ENCODE measurements at regions not wholly inside any gene's neighbourhood (a gene's known extent, or its start where the extent isn't known, plus 50 kb on each side); places are given as distances from the start of the nearest gene placed in this dataset.

DNA sequence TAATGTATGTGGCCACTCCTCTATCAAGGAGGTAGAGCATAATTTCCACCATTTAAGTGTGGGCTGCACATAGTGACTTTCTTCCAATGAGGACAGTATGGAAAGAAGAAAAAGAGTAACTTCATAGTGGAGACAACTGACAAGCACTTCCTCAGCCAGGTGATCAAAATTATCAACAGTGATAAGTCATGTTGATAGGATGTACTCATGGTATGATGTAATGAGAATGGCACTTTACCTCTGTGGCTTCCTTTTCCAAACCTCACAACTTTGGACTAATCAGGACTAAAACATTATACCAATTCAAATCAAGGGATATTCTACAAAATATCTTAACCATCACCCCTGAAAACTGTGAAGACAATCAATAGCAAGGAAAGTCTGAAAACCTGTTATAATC lies 302.3 kb upstream of the CITED2 start:
- H3K27me3 ChIP-seq (ENCODE audit: control insufficient read depth, insufficient read depth, low read length): no peaks in the 10 kb centered on the region
- H3K4me3 ChIP-seq (ENCODE audit: low read depth, low read length): no peak overlapping the region
- H3K36me3 ChIP-seq (ENCODE audit: control insufficient read depth, insufficient read depth, low read length): no peaks in the 10 kb centered on the region
- H3K9me3 ChIP-seq (ENCODE audit: control insufficient read depth, insufficient read depth, low read length): no peaks in the 10 kb centered on the region
- H3K4me1 ChIP-seq (ENCODE audit: control insufficient read depth, insufficient read depth, low read length): no peaks in the 10 kb centered on the region
- no peak overlapping the region for H3K9ac ChIP-seq (ENCODE audit: low read depth, low read length)

GRCh38 chr6:139666284-139666683 lies 291.8 kb upstream of the CITED2 start:
- Histone ChIP-seq H3K9me3 (ENCODE audit: control insufficient read depth, insufficient read depth, low read length) (no peaks in the 10 kb centered on the region), H3K9ac (ENCODE audit: low read depth, low read length) (no peak overlapping the region), H3K36me3 (ENCODE audit: control insufficient read depth, insufficient read depth, low read length) (no peaks in the 10 kb centered on the region), H3K4me1 (ENCODE audit: control insufficient read depth, insufficient read depth, low read length) (no peaks in the 10 kb centered on the region), H3K4me3 (ENCODE audit: low read depth, low read length) (no peak overlapping the region), H3K27me3 (ENCODE audit: control insufficient read depth, insufficient read depth, low read length) (no peaks in the 10 kb centered on the region)

DNA sequence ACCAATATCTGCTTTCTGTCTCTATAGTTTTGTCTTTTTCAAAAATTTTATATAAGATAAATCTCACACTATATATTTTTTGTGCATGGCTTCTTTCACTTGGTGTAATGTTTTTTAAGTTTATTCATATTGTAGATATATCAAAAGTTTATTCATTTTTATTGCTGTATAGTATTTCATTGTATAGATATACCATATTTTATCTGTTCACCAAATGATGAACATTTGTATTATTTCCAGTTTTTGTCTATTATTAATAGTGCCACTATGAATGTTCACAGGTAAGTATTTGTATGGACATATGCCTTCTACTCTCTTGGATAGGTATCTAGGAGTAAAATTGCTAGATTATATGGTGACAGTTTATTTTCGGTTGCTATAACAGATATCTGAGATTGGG lies 289.5 kb upstream of the CITED2 start:
- H3K36me3 ChIP-seq (ENCODE audit: control insufficient read depth, insufficient read depth, low read length): no peaks in the 10 kb centered on the region
- H3K4me1 ChIP-seq (ENCODE audit: control insufficient read depth, insufficient read depth, low read length): no peaks in the 10 kb centered on the region

DNA sequence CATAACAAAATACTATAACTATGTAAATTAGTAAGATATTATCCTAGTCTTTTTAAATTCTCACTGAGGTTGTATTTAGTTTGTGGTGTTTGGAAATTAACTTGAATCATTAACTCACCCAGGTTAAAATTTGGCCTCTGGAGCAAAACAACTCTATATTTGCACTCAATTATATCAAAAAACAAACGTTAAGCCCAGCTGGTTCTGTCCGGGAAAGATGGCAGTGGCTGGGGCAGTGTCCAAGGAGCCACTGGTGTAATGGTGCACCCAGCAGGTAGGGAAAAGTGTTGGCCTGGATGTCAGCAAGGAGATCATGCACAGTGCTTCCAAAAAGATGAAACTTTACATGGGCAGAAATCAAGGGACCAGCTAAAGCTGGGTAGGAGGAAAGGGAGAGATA lies 285.3 kb upstream of the CITED2 start:
- Histone ChIP-seq H3K9me3 (ENCODE audit: control insufficient read depth, insufficient read depth, low read length) (no peaks in the 10 kb centered on the region), H3K4me3 (ENCODE audit: low read depth, low read length) (no peak overlapping the region), H3K4me1 (ENCODE audit: control insufficient read depth, insufficient read depth, low read length) (peaks cover 14% of the 10 kb centered on the region), H3K27me3 (ENCODE audit: control insufficient read depth, insufficient read depth, low read length) (no peaks in the 10 kb centered on the region), H3K9ac (ENCODE audit: low read depth, low read length) (no peak overlapping the region), H3K36me3 (ENCODE audit: control insufficient read depth, insufficient read depth, low read length) (no peaks in the 10 kb centered on the region)

More for the DNA sequence above, 289.5 kb upstream of the CITED2 start:
- Histone ChIP-seq H3K27me3 (ENCODE audit: control insufficient read depth, insufficient read depth, low read length) (no peaks in the 10 kb centered on the region), H3K9ac (ENCODE audit: low read depth, low read length) (no peak overlapping the region), H3K4me3 (ENCODE audit: low read depth, low read length) (no peak overlapping the region), H3K9me3 (ENCODE audit: control insufficient read depth, insufficient read depth, low read length) (no peaks in the 10 kb centered on the region)

- H3K9me3 ChIP-seq (ENCODE audit: control insufficient read depth, insufficient read depth, low read length): no peaks in the 10 kb centered on the region
- peaks cover 16% of the 10 kb centered on the region for H3K4me1 ChIP-seq (ENCODE audit: control insufficient read depth, insufficient read depth, low read length)
- no peak overlapping the region for H3K4me3 ChIP-seq (ENCODE audit: low read depth, low read length)
- H3K36me3 ChIP-seq (ENCODE audit: control insufficient read depth, insufficient read depth, low read length): no peaks in the 10 kb centered on the region
- H3K27me3 ChIP-seq (ENCODE audit: control insufficient read depth, insufficient read depth, low read length): no peaks in the 10 kb centered on the region
- H3K9ac ChIP-seq (ENCODE audit: low read depth, low read length): no peak overlapping the region
Measured at GRCh38 chr6:139659196-139659595, 284.7 kb upstream of the CITED2 start.

DNA sequence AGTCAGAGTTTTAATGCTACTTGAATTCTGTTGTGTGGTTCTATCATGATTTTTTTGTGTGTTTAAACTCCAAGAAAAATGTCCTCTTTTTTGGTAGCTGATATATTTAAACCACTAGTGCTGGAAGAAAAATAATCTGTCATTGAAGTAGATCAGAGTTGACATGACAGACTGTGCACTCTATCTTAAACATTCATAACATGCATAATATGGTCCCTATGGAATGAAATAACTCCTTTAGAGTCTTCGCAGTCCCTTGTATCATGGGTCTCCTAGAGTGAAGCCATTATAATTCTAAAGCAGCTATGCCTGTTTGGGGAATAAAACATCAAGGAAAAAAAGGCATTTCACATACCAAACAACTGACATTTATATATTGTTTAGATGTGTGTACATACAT lies 282.7 kb upstream of the CITED2 start:
- no peak overlapping the region for H3K4me3 ChIP-seq (ENCODE audit: low read depth, low read length)
- no peaks in the 10 kb centered on the region for H3K27me3 ChIP-seq (ENCODE audit: control insufficient read depth, insufficient read depth, low read length)
- H3K9ac ChIP-seq (ENCODE audit: low read depth, low read length): no peak overlapping the region
- H3K9me3 ChIP-seq (ENCODE audit: control insufficient read depth, insufficient read depth, low read length): no peaks in the 10 kb centered on the region
- H3K36me3 ChIP-seq (ENCODE audit: control insufficient read depth, insufficient read depth, low read length): no peaks in the 10 kb centered on the region
- H3K4me1 ChIP-seq (ENCODE audit: control insufficient read depth, insufficient read depth, low read length): peaks cover 16% of the 10 kb centered on the region

GRCh38 chr6:139655783-139656705 lies 281.6 kb upstream of the CITED2 start:
- Histone ChIP-seq H3K36me3 (ENCODE audit: control insufficient read depth, insufficient read depth, low read length) (no peaks in the 10 kb centered on the region), H3K4me3 (ENCODE audit: low read depth, low read length) (no peak overlapping the region), H3K9me3 (ENCODE audit: control insufficient read depth, insufficient read depth, low read length) (no peaks in the 10 kb centered on the region), H3K9ac (ENCODE audit: low read depth, low read length) (no peak overlapping the region), H3K27me3 (ENCODE audit: control insufficient read depth, insufficient read depth, low read length) (no peaks in the 10 kb centered on the region), H3K4me1 (ENCODE audit: control insufficient read depth, insufficient read depth, low read length) (peaks cover 16% of the 10 kb centered on the region)

DNA sequence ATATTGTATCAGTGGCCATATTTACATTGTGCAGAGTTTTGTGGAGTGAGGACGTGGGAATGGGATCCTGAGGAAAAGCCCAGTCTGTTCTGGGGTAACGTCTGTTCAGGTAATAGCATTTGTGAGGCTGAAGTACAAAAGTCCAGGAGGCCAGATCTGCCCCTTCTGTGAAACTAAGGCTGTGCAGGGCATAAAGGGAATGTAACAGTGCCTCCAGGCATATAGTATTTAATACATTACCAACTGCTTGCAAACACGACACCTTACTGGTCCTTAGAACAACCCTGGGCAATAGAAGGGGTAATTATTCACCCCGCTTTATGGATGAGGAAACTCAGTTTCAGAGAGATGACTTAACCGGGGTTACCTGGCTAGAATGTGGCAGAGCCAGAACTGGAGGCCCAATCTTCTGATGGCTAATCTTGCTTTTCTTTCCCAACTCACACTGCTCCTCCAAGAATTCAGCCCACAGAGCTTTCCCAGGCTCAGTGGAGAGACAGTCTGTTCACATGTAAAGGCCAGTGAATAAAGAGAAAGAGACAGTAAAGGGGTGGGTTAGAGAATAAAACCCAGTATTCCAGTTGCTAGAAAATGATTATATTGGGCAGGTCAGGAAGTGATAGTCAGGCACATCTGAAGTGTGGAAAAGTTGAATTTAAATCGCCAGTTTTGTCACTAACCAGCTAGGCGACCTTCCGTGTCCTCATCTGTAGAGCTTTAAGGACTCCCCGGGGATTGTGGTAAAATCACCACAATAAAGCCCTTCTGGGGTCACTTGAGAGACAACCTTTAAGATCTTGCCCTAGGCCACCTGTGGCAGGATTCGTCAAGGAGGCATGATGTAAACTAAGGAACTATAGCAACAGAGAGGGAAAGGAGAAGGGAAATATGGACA lies 280.7 kb upstream of the CITED2 start:
- Histone ChIP-seq H3K9me3 (ENCODE audit: control insufficient read depth, insufficient read depth, low read length) (no peaks in the 10 kb centered on the region), H3K9ac (ENCODE audit: low read depth, low read length) (no peak overlapping the region), H3K27me3 (ENCODE audit: control insufficient read depth, insufficient read depth, low read length) (no peaks in the 10 kb centered on the region), H3K4me3 (ENCODE audit: low read depth, low read length) (no peak overlapping the region), H3K36me3 (ENCODE audit: control insufficient read depth, insufficient read depth, low read length) (no peaks in the 10 kb centered on the region), H3K4me1 (ENCODE audit: control insufficient read depth, insufficient read depth, low read length) (peaks cover 16% of the 10 kb centered on the region)

DNA sequence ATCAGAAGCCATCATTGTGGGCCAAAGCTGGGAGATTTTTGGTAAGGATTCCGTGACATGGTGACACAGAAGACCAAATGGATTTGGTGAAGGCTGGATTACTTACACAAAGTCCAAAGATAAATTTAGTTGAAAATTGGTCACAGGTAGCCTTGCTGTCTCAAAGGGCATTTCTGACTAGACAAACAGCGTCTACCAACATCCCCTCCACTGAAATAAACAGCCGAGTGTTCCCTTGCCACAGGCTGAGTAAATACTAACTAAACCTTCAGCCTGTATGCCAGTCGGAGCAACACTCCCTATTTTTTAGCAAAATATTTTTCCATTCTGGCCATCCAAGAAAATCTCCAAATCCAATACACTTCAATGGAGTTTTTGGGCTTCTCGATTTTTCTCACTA lies 279.9 kb upstream of the CITED2 start:
- H3K4me3 ChIP-seq (ENCODE audit: low read depth, low read length): no peak overlapping the region
- H3K9ac ChIP-seq (ENCODE audit: low read depth, low read length): no peak overlapping the region
- H3K4me1 ChIP-seq (ENCODE audit: control insufficient read depth, insufficient read depth, low read length): peaks cover 16% of the 10 kb centered on the region
- no peaks in the 10 kb centered on the region for H3K36me3 ChIP-seq (ENCODE audit: control insufficient read depth, insufficient read depth, low read length)
- H3K9me3 ChIP-seq (ENCODE audit: control insufficient read depth, insufficient read depth, low read length): no peaks in the 10 kb centered on the region
- no peaks in the 10 kb centered on the region for H3K27me3 ChIP-seq (ENCODE audit: control insufficient read depth, insufficient read depth, low read length)

- H3K9me3 ChIP-seq (ENCODE audit: control insufficient read depth, insufficient read depth, low read length): no peaks in the 10 kb centered on the region
- H3K4me1 ChIP-seq (ENCODE audit: control insufficient read depth, insufficient read depth, low read length): peaks cover 18% of the 10 kb centered on the region
- no peak overlapping the region for H3K4me3 ChIP-seq (ENCODE audit: low read depth, low read length)
- no peaks in the 10 kb centered on the region for H3K27me3 ChIP-seq (ENCODE audit: control insufficient read depth, insufficient read depth, low read length)
- H3K36me3 ChIP-seq (ENCODE audit: control insufficient read depth, insufficient read depth, low read length): no peaks in the 10 kb centered on the region
- no peak overlapping the region for H3K9ac ChIP-seq (ENCODE audit: low read depth, low read length)
Measured at GRCh38 chr6:139653111-139653510, 278.7 kb upstream of the CITED2 start.

- H3K36me3 ChIP-seq (ENCODE audit: control insufficient read depth, insufficient read depth, low read length): no peaks in the 10 kb centered on the region
- no peak overlapping the region for H3K9ac ChIP-seq (ENCODE audit: low read depth, low read length)
- H3K9me3 ChIP-seq (ENCODE audit: control insufficient read depth, insufficient read depth, low read length): no peaks in the 10 kb centered on the region
- no peak overlapping the region for H3K4me3 ChIP-seq (ENCODE audit: low read depth, low read length)
- no peaks in the 10 kb centered on the region for H3K27me3 ChIP-seq (ENCODE audit: control insufficient read depth, insufficient read depth, low read length)
- H3K4me1 ChIP-seq (ENCODE audit: control insufficient read depth, insufficient read depth, low read length): peaks cover 16% of the 10 kb centered on the region
Measured at GRCh38 chr6:139650941-139651340, 276.5 kb upstream of the CITED2 start.
